ENCODE measurements at regions not wholly inside any gene's neighbourhood (a gene's known extent, or its start where the extent isn't known, plus 50 kb on each side); places are given as distances from the start of the nearest gene placed in this dataset.

- no peak for TF ChIP-seq CTCF (conservative IDR thresholded peaks at IDR 0.05)
- TF ChIP-seq EZH2 (IDR thresholded peaks at IDR 0.05; ENCODE audit: low read depth): no peak
These were observed 401.5 kb upstream of the TRIB2 start for GRCh38 chr2:12315224-12315623.
